GM19468 (cell line): ENCODE measurements at regions not wholly inside any gene's neighbourhood (a gene's known extent, or its start where the extent isn't known, plus 50 kb on each side); places are given as distances from the start of the nearest gene placed in this dataset.
"Not testable (repeated sequence)": the region's sequence is repeated elsewhere in the genome, so short reads cannot be mapped to it uniquely, and the experiment has no call there.

Experiments
- ATAC-seq: cut with Tn5 transposase; IDR thresholded peaks from one replicate; pipeline ENCODE4 v1.9.1; 2021; ENCODE audit warnings: mild to moderate bottlenecking, moderate library complexity, moderate number of reproducible peaks; ENCODE audit not compliant: unreplicated experiment; ENCODE audit errors: extremely low read depth

GRCh38 chr6:103723438-103724322 lies 1136.0 kb downstream of the HACE1 start:
- ATAC-seq: peak; percentile 9

GRCh38 chr6:103722683-103723082 lies 1137.0 kb downstream of the HACE1 start:
- no peak for ATAC-seq

GRCh38 chr6:103721923-103722322 lies 1137.8 kb downstream of the HACE1 start:
- ATAC-seq: no peak

GRCh38 chr6:103720393-103720792 lies 1139.3 kb downstream of the HACE1 start:
- no peak for ATAC-seq

GRCh38 chr6:103719545-103719944 lies 1140.2 kb downstream of the HACE1 start:
- ATAC-seq: no peak

- no peak for ATAC-seq
Observed at GRCh38 chr6:103715269-103715668, 1144.5 kb downstream of the HACE1 start.

- not testable (repeated sequence) for ATAC-seq
Observed at GRCh38 chr6:103709236-103709635, 1150.5 kb downstream of the HACE1 start.

GRCh38 chr6:103707596-103708325 lies 1152.0 kb downstream of the HACE1 start:
- ATAC-seq: no peak

- ATAC-seq: no peak
Observed at GRCh38 chr6:103699769-103700168, 1160.0 kb downstream of the HACE1 start.

GRCh38 chr6:103687430-103687829 lies 1172.3 kb downstream of the HACE1 start:
- no peak for ATAC-seq

- no peak for ATAC-seq
Observed at GRCh38 chr6:103680116-103680515, 1179.6 kb downstream of the HACE1 start.

- no peak for ATAC-seq
Observed at GRCh38 chr6:103677290-103677689, 1182.4 kb downstream of the HACE1 start.

- no peak for ATAC-seq
Observed at GRCh38 chr6:103675807-103676406, 1183.8 kb downstream of the HACE1 start.

GRCh38 chr6:103674790-103675189 lies 1184.9 kb downstream of the HACE1 start:
- ATAC-seq: no peak

GRCh38 chr6:103672169-103672568 lies 1187.5 kb downstream of the HACE1 start:
- ATAC-seq: no peak

- no peak for ATAC-seq
Observed at GRCh38 chr6:103629613-103630012, 1230.1 kb downstream of the HACE1 start.

- ATAC-seq: no peak
Observed at GRCh38 chr6:103617642-103618041, 1242.1 kb downstream of the HACE1 start.

GRCh38 chr6:103587722-103588121 lies 1272.0 kb downstream of the HACE1 start:
- no peak for ATAC-seq

- ATAC-seq: no peak
Observed at GRCh38 chr6:103578115-103578514, 1281.6 kb downstream of the HACE1 start.

GRCh38 chr6:103570431-103570830 lies 1289.3 kb downstream of the HACE1 start:
- ATAC-seq: no peak

GRCh38 chr6:103554911-103555310 lies 1304.8 kb downstream of the HACE1 start:
- ATAC-seq: no peak
